GM12878 (cell line): ENCODE measurements at regions not wholly inside any gene's neighbourhood (a gene's known extent, or its start where the extent isn't known, plus 50 kb on each side); places are given as distances from the start of the nearest gene placed in this dataset.

Source experiments
- ATAC-seq: fragments of 200-7000 bp; cut with Tn5 transposase; 3 replicates; pipeline ENCODE4 v1.9.1; 2020; ENCODE audit warnings: mild to moderate bottlenecking, moderate library complexity
- BruUV-seq: library from RNA; stranded (reverse); fragments of 400-500 nt; replicated peaks from 2 replicates; lab custom pipeline; 2021; lab: Mats Ljungman, UMichigan
- CTCF ChIA-PET: fragments of 300-600 bp; sonication (Branson Sonifier 250); formaldehyde crosslinking; extraction: SDS; loops from one replicate; lab custom pipeline; 2021; ENCODE audit warnings: inconsistent platforms; lab: Yijun Ruan, JAX
- POLR2A ChIA-PET: fragments of 350-600 bp; formaldehyde crosslinking; extraction: SDS; loops from one replicate; lab custom pipeline; 2021; ENCODE audit warnings: inconsistent platforms; lab: Charles Lee
- RAD21 ChIA-PET: fragments of 300-600 bp; sonication (Branson Sonifier 250); formaldehyde crosslinking; loops from one replicate; lab custom pipeline; 2023; ENCODE audit warnings: antibody characterized with exemption; ENCODE audit not compliant: unreplicated experiment; lab: Charles Lee
- SMC1A ChIA-PET: fragments of 300-600 bp; sonication (Branson Sonifier 250); formaldehyde crosslinking; loops from one replicate; lab custom pipeline; 2023; ENCODE audit not compliant: unreplicated experiment, uncharacterized antibody; lab: Charles Lee
- DNase-seq: peaks from one replicate; pipeline ENCODE4 v3.0.0-alpha.2; 2011; ENCODE audit warnings: low read depth, low spot score
- FAIRE-seq: peaks from 3 replicates; lab custom pipeline; 2011; peaks lifted over from hg19 to GRCh38; lab: Jason Lieb, UNC
- H2AFZ ChIP-seq: 2 replicates; pipeline ENCODE4 v1.6.0; 2011; ENCODE audit warnings: low read depth, low read length, control low read depth; ENCODE audit not compliant: control insufficient read depth
- H3K27ac ChIP-seq: 2 replicates; pipeline ENCODE4 v1.5.1; 2011; ENCODE audit warnings: control low read depth; ENCODE audit not compliant: control insufficient read depth, insufficient read depth
- H3K27me3 ChIP-seq, 2 experiments: replicated peaks in 1 of 2; 2 replicates each; pipeline versions ENCODE4 v1.6.0 to v1.6.1; 2011; ENCODE audit warnings: low read length in 1 of 2; ENCODE audit not compliant: control insufficient read depth in 2 of 2, insufficient read depth in 2 of 2
- H3K36me3 ChIP-seq, 2 experiments: 2 replicates each; pipeline ENCODE4 v1.5.1; 2011; ENCODE audit warnings: low read length in 1 of 2; ENCODE audit not compliant: control insufficient read depth in 2 of 2, insufficient read depth in 2 of 2
- H3K4me1 ChIP-seq: 2 replicates; pipeline ENCODE4 v1.6.1; 2011; ENCODE audit warnings: mild to moderate bottlenecking, low read length, moderate library complexity, mixed read lengths; ENCODE audit not compliant: control insufficient read depth, insufficient read depth
- H3K4me2 ChIP-seq: 2 replicates; pipeline ENCODE4 v1.6.0; 2011; ENCODE audit warnings: control low read depth; ENCODE audit not compliant: control insufficient read depth, insufficient read depth
- H3K4me3 ChIP-seq: fragments of 200-600 bp; sonication (generic); 2 replicates; pipeline ENCODE4 v1.5.1; 2016
- H3K79me2 ChIP-seq: 2 replicates; pipeline ENCODE4 v1.6.0; 2011; ENCODE audit warnings: low read length; ENCODE audit not compliant: control insufficient read depth, insufficient read depth
- H3K9ac ChIP-seq: 2 replicates; pipeline ENCODE4 v1.8.0; 2011; ENCODE audit warnings: low read length, control low read depth, mixed read lengths; ENCODE audit not compliant: control insufficient read depth, insufficient read depth
- H3K9me3 ChIP-seq: replicated peaks from 3 replicates; pipeline ENCODE4 v1.5.1; 2011; ENCODE audit warnings: mild to moderate bottlenecking, low read length; ENCODE audit not compliant: control insufficient read depth, insufficient read depth
- H4K20me1 ChIP-seq: 2 replicates; pipeline ENCODE4 v1.6.0; 2011; ENCODE audit not compliant: control insufficient read depth, insufficient read depth
- CBX3 ChIP-seq: fragments of 200-600 bp; sonication (generic); IDR thresholded peaks from 2 replicates; pipeline ENCODE4 v1.6.1; 2016; ENCODE audit warnings: low read depth, borderline replicate concordance
- IKZF1 ChIP-seq: fragments of 450-650 bp; conservative IDR thresholded peaks from 2 replicates; pipeline ENCODE4 v1.6.1; 2017; ENCODE audit warnings: antibody characterized with exemption, mild to moderate bottlenecking
- IKZF2 ChIP-seq, 2 experiments: fragments of 450-650 bp; IDR thresholded peaks; 2 replicates each; pipeline ENCODE4 v1.6.1; 2017; ENCODE audit warnings: mild to moderate bottlenecking in 2 of 2, moderate library complexity in 2 of 2
- IRF3 ChIP-seq: fragments of 450-650 bp; IDR thresholded peaks from 2 replicates; pipeline ENCODE4 v1.6.1; 2014; ENCODE audit warnings: mild to moderate bottlenecking
- PAX5 ChIP-seq: IDR thresholded peaks from 2 replicates; pipeline ENCODE4 v1.6.1; 2011; ENCODE audit warnings: low read depth, low read length, borderline replicate concordance
- PRDM15 ChIP-seq: fragments of 450-650 bp; formaldehyde crosslinking; IDR thresholded peaks from 2 replicates; pipeline ENCODE4 v1.4.0; 2020; ENCODE audit warnings: mild to moderate bottlenecking, moderate library complexity
- RCOR1 ChIP-seq: conservative IDR thresholded peaks from 2 replicates; pipeline ENCODE4 v1.6.1; 2012; ENCODE audit warnings: low read depth, low read length, improper control_type of control experiment
- SUPT20H ChIP-seq: IDR thresholded peaks from 2 replicates; pipeline ENCODE4 v1.6.1; 2011; ENCODE audit warnings: low read depth, mild to moderate bottlenecking, low read length, moderate library complexity, borderline replicate concordance; ENCODE audit not compliant: control insufficient read depth
- SUZ12 ChIP-seq: fragments of 200-600 bp; sonication (generic); IDR thresholded peaks from one replicate; pipeline ENCODE4 v1.6.1; 2018; ENCODE audit warnings: antibody characterized with exemption, mild to moderate bottlenecking; ENCODE audit not compliant: unreplicated experiment
- YY1 ChIP-seq: IDR thresholded peaks from 2 replicates; pipeline ENCODE4 v1.6.1; 2011; ENCODE audit warnings: low read depth, mild to moderate bottlenecking, low read length
- in situ Hi-C: fragments of 300-500 bp; cut with MboI; formaldehyde crosslinking; loops from 9 replicates; pipeline ENCODE4 v1.14.3; 2018; ENCODE audit warnings: mixed read lengths
- intact Hi-C: fragments of 100-400 bp; cut with micrococcal nuclease; formaldehyde crosslinking; loops from one replicate; pipeline ENCODE4 v1.14.2; 2022; ENCODE audit not compliant: unreplicated experiment

- Histone ChIP-seq H3K4me2 (no peak overlapping the region), H3K4me1 (no peaks in the 10 kb centered on the region), H4K20me1 (no peaks in the 10 kb centered on the region), H3K36me3 (no peaks in the 10 kb centered on the region), H3K79me2 (no peaks in the 10 kb centered on the region), H3K27ac (no peak overlapping the region), H3K4me3 (no peak overlapping the region), H3K27me3 (no peaks in the 10 kb centered on the region), H3K9me3 (no peaks in the 10 kb centered on the region), H2AFZ (no peak overlapping the region), H3K9ac (no peak overlapping the region)
- DNase-seq: no peak
- CTCF ChIA-PET: no interaction called here
- intact Hi-C loops: no loop called here
- SMC1A ChIA-PET: interaction anchor here (0.6 to 1.0 kb wide), 2 partner anchors 24 to 89 kb away, joined by 3 read pairs; no protein-coding TSS in a partner anchor
- BruUV-seq: no TSS peak
- FAIRE-seq: no peak
- in situ Hi-C loops: no loop called here
- TF ChIP-seq CBX3: no peak
- no peak for TF ChIP-seq RCOR1
- TF ChIP-seq PAX5: no peak
- TF ChIP-seq IRF3: no peak
- TF ChIP-seq SUZ12: no peak
- TF ChIP-seq IKZF2 (IDR thresholded peaks at IDR 0.05): no peak
- TF ChIP-seq YY1: no peak
- TF ChIP-seq PRDM15 (CRISPR knock-in tag): no peak
- no peak for TF ChIP-seq IKZF1
- no peak for TF ChIP-seq SUPT20H
- POLR2A ChIA-PET: interaction anchor here (0.6 kb wide), 1 partner anchor 1710 kb away, joined by 3 read pairs; no protein-coding TSS in a partner anchor
- peak; percentile 23; the same call in 1 of the 3 replicates for ATAC-seq
- RAD21 ChIA-PET: interaction anchor here (0.6 to 0.8 kb wide), 3 partner anchors 23 to 345 kb away, joined by 3 to 4 read pairs (median 3); no protein-coding TSS in a partner anchor
Observed at GRCh38 chr2:78535395-78535794, 490.1 kb upstream of the REG3G start.
